Kasumi-1 (cell line): ENCODE measurements at regions not wholly inside any gene's neighbourhood (a gene's known extent, or its start where the extent isn't known, plus 50 kb on each side); places are given as distances from the start of the nearest gene placed in this dataset.
"Not testable (repeated sequence)": the region's sequence is repeated elsewhere in the genome, so short reads cannot be mapped to it uniquely, and the experiment has no call there.

ENCODE experiments used
- DNase-seq, 2 experiments: peaks; one replicate each; lab custom pipeline; 2025; lab: John Stamatoyannopoulos, UW

DNA sequence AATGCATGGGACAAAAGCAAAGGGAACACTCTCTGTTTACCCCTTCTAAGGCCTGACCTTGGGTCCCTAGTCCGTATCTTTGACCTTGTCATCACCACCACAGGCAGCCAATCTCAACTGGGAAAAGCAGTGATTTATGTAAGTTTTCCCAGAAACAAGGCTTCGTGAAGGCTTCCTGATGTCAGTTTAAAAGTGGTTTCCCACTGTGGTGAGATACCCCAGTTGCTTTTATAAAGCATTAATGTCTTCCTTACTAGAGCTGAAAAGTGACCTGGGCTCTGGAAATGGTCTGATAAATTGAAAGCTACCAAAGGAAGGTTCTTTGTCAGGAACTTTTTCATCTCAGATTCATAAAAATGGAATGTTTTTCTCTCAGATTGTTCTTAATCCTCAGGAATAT, 536.4 kb upstream of the PTBP2 start:
- DNase-seq = no peak

DNA sequence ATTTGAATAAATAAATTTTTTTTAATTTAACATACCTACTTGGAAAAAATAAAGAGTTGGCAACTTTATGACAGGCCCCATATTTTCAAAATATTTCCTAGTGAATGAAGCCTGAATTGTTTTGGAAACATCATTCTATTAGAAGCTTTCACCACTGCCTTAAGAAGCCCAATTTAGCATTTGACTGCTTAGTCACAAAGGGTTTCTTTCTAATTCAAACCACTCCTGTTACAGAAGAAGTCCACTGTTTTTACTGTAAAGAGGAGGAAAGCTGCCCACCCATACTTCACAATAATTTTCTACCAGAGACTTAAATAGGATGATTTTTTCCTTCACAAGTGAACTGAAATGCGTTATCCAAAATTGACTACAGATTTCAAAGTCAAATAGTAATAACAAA, 534.6 kb upstream of the PTBP2 start:
- no peak for DNase-seq

DNA sequence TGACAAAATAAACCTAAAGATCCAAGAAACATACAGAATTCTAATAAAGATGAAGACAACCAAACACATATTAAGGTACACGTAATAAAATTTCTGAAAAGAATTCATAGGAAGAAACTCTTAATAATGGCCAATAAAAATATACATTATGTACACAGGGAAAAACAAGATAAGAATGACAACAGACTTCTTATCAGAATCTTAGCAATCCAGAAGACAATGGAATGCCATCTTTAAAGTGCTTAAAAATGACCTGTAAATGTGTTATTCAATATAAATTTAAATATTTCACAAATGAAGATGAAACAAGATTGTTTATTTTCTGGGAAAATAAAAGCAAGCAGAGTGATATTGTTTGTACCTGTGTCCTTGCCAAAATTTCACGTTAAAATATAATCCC, 530.4 kb upstream of the PTBP2 start:
- peak in 1 of 2 experiments; percentile 12 for DNase-seq

DNA sequence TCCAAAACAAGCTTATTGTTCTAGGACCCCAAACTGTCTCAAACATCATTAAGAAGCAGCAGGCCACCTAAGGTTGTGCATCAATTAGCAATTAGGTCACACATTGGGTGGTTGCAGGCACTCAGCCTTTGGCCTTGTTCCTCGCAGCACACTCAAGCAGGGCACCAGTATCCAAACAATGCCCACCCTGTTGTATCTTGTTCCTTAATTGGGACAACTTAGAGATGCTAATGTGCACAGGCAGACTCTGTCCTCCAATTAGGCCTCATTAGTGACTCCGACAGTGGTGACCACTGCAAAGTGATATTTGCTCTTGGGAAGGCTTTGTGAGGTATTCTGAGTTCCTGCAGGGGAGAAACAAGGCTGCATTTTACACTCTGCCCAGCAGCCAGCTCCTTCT, 515.1 kb upstream of the PTBP2 start:
- no peak for DNase-seq

DNA sequence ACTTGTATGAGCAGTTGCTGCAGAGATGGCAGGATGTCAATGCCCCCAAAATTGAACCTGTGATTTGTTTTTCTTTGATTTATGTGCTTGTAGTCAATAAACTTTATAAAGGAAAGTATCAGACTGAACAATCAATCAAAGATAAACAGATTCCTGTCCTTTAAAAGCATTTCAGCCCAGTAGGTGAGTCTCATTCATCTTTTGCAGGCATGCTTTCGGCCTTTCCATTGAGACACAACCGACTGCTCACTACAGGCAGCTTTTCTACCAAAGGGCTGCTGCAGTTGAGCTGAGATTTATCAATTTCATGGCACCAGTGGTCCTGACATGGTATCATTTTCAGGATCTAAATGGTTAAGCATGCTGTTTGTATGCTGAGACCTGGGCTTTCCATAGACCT, 513.6 kb upstream of the PTBP2 start:
- DNase-seq = no peak

DNA sequence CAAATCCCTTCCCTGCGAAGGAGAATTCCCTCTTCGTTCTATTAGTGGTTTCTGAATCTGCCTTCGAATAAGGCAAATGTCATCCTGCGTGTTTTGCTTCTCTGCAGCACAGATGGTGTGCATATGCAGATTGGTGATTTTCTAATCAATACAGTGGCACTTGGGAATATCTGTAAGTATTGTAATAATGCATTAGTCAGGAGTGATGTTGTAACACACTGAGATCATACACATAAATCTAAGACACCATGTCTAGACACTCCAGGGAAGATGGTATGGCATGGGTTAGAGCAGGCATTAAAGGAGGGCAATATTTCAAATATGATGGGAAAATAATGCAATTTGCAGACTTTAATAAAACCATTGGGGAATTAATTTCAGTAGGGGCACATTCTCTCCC, 513.2 kb upstream of the PTBP2 start:
- no peak for DNase-seq

DNA sequence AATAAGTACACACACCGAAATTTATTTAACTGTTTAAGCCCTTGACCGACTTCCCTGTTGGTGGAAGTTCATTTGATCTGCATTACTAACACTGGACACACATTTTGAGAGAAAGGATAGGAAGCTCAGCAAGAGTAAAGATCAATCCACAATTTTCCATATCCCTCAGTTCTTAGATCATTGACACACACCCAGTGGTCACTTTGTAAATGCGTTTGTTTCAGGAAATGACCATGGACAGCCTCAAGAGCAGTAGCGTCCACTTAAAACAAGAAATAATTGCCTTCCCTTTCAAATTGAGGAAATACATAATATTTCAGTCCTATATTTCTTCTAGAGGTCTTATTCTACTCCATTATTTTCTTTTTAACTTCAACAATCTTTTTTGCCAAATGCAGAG, 511.5 kb upstream of the PTBP2 start:
- no peak for DNase-seq

DNA sequence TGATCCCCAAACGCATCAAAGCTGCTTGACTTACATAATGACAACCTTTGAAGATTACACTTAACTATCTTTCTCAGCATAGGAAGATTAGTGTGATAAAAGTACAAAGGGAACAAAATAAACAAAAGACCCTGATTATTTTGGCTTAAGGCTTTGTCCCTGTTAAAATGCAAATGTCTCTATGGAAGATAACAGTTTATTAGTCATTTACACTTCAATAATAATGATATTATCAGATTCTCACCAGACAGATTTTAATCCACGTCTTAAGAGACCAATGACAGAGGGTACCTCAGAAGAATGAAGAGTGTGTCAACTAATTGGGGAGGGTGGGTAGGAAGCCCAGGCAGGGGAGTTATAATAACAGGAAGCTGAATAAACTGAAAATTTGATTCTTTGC, 510.4 kb upstream of the PTBP2 start:
- no peak for DNase-seq

DNA sequence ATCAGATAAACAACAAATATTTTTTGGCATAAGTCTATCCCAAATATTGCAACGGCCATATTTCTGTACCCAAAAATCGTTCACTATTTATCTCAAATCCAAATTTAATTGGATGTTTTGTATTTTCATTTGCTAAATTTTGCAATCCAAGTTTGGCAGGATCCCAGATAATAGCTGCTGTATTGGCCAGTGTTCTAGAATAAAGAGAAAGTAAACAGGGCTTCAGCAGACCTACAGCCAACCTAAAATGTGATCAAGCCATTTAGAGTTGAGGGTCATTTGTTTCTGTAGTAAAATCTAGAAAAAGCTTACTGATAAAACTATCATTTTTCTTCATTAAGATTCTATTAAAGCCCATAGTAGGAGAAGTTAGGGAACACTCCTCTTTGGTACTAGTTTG, 506.6 kb upstream of the PTBP2 start:
- DNase-seq = no peak

DNA sequence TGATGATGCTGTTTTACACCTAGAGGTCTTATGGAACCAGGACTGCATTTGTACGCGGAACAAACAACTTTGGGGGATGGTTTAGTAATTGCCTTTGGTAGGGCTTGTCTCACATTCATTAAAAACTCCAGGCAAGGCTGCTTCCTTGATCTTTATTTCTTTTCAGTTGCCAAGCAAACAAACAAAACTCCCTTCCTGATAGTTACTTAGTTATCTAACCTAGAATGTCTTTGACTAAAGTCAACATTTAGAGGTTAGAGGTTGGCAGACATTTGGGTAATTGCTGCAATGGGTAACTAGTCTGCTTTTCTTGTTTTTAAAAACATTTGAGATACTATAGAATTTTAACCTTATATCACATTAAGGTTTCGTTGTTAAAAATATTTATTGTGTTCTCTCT, 500.9 kb upstream of the PTBP2 start:
- no peak for DNase-seq

DNA sequence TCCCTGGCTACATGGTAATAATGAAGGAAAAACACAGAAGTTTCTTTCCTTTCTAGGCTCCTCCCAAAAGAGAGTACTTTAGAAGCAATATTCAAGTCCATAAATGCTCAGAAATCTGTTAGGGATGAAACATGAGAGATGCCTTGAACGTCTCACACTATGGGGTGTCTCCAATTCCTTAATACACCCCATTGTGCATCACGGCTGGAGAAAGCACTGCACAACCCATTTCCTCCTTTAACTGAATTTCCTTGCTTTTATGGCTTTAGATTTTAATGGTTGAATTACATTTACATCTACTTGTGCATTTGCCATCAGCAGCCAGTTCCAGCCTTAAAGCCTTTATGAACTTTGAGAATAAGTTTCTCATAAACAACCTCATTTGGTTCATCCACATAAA, 498.9 kb upstream of the PTBP2 start:
- no peak for DNase-seq

DNA sequence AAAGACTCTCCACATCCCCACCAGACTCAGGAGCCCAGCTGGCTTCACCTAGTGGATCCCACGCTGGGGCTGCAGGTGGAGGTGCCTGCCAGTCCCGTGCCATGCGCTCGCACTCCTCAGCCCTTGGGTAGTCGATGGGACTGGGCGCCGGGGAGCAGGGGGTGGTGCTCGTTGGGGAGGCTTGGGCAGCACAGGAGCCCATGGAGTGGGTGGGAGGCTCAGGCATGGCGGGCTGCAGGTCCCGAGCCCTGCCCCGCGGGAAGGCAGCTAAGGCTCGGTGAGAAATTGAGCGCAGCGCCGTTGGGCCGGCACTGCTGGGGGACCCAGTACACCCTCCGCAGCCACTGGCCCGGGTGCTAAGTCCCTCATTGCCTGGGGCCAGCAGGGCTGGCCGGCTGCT, 497.4 kb upstream of the PTBP2 start:
- DNase-seq = not testable (repeated sequence)

DNA sequence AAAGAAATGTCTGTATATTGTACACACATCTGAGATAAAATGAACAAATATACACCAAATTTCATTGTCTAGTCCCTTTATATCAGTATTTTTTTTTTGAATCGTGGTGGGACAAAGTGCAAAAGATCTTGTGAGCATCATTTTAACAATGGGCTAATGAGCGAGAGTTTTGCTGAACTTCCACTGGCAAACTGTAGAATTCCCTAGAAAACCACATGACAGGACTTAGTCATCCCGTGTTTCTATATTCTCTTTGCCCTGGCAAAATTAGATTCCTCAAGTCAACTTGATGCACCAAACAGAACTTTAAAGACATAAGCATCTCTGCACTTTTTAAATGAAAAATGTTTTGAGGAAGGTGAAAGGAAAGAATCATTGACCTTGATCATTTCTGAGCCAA, 488.2 kb upstream of the PTBP2 start:
- no peak for DNase-seq

DNA sequence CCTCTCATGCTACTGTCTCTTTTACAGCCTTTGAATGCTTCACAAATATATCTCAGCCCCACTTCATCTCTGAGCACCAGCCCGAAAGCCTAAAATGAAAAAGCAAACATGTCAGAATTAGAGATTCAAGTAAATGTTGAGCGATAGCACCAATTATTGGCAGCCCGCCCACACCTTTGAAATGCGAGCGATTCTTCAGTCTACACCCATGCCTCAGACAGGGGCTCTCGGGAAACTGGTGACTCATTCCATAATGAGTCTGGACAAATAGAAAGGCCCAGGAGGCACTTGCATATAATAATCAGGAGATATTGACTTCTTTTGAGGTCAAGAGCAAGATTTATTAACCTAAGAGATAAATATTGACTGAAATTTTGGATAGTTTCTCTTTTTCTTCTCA, 487.3 kb upstream of the PTBP2 start:
- DNase-seq = no peak

DNA sequence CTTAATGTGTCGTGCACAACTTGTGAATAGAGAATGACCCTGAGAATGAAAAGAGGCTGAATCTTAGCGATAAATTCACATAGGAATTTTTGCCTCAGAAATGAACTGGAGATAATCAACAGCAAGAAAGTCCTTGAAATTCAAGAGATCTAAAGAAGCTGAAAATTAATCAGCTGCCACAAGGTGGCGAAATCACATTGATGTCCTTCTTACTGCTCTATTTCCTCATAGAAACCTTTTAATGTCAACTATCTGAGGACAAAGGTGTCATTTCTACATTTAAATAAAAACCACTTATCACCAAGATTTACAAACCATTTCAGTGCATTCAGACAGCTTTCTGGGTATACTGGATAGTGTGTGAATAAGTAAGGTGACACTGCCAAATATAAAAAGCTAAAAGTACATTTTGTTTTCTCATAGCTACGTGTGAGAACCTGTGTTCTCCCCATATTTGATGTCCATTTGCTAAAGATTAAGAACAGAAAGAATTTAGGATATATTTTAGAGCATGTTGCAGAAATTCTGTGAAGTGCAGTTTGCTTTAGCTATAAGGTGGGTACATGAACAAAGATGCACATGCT, 485.3 kb upstream of the PTBP2 start:
- peak; percentile 49 to 70 for DNase-seq

DNA sequence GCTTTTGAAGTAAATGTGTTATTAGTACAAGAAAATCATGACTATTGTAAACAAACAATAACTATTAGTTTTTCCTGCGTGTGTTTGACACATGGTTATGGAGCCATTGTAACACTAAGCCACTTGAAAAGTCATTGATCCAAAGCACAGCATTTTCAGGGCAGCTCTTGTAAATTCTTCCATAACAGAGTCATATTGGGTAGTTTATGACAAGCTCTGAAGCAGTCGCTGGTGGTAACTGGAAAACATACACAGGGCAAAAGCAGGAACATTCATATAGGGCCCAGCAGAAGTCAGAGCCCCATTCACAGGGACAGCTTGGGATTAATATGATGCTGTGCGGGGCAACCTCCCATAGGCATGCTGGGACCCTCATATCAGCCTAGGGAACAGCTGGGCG, 483.2 kb upstream of the PTBP2 start:
- DNase-seq = no peak

DNA sequence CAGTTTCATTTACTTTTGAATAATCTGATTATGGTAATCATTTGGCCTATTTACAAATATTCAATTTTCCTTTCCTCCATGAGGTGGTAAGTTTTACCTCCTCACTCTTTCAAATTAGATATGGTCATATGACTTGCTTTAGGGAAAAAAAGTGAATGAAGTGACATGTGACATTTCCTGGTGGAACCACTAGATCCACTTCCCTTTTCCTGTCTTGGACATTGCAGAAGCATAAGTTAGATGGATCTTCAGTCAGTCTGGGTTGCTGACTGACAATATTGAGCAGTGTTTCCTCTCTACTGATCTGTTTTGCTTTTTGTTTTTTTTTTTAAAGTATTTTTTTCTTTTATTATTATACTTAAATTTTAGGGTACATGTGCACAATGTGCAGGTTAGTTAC, 481.1 kb upstream of the PTBP2 start:
- peak; percentile 53 for DNase-seq

DNA sequence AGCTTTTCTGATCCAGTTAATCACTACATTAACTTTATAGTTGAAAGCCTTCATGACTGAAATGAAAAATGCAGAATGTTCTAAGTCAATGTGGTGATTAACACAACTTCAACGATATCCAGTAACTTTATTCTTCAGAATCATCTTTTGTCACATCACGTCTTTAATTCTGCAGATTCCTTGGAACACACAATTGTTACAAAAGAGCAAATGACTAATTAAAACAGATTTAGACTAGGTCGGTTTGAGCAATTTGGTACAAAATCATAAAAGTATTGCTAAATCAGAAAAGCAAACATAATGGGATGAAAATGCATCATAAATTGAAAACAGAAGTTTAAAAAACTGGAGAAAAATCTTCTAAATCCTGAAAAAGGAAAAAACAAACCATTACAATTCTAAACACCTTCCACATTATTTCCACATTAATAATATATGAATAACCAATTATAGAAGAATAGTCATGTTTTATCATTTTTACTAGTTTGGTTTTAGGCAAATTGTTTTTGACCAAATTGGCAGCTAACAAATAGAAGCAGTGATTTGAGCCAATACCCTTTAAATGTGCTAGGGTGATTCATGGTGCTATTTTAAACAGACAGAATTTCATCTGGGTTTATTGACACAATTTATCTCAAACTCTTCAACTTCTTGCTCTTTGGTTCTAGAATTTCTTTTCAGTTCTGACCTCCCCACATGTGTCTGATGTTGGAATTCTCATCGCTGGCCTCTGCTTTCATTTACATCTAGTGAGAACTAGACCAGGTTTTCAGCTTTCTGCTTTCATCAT, 468.1 kb upstream of the PTBP2 start:
- DNase-seq = no peak

DNA sequence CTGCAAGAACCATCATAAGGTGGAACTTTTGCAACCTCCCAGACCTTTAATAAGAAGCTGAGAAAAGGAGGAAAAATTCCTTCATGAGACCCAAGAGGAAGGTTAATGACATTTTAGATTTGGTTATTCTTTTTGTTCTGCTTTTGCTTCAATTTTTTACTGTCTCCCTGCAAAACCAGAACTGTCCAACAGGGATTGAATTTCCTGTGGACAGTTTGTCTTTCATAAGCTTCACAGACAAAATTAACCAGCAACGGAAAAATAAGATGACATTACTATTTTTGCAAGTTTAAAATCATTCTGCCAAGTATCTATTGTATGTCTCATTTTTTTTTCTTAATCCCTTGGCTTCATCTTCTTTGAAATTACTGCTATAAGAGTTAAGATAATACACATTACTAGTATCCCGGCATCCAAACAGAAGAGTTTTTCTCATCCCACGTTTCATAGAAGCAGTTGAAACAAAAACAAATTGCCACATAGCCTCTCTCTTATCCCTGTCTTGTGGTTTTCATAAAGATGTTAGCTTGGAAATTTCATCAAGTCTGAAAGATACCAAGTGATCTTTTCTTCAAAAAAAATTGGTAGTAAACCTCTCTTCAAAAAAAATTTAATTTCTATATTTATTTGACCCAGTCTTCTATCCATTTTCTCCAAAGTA, 465.3 kb upstream of the PTBP2 start:
- no peak for DNase-seq

DNA sequence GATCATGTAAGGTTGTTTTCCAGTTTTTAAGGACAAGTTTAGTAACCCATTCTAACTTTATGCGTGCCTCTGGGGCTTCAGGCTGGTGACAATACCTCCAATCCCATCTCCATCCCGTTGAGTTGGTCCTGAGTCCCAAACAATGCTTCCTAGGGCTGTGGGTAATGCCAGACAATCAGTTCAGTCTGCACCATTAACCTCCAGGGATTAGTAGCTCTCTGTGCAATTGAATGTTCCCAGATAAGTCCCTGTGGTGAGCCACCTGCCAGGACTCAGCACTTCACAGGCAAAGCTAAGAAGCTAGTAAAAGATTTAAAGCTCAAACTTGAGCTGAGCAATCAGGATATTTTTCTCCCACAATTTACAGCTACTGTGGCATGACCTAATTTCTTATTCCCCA, 462.2 kb upstream of the PTBP2 start:
- no peak for DNase-seq

DNA sequence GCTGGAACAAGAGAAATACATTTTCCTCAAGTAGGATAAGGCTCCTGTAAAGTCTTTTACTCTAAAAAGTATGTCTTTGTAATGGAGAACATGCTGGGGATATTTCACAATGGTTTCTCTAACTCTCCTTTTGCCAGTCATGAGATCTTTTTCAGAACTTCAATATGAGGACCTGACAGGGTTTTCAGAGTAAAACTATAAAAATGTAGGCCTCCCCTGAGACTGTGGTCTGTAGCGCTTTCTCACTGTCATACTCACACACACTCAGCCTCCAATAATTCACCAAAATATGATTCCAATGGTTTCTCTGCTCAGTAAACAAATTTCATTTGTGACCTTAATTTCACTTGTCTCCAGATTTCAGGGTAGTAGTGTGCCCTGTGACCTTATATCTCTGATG, 440.1 kb upstream of the PTBP2 start:
- DNase-seq = no peak

DNA sequence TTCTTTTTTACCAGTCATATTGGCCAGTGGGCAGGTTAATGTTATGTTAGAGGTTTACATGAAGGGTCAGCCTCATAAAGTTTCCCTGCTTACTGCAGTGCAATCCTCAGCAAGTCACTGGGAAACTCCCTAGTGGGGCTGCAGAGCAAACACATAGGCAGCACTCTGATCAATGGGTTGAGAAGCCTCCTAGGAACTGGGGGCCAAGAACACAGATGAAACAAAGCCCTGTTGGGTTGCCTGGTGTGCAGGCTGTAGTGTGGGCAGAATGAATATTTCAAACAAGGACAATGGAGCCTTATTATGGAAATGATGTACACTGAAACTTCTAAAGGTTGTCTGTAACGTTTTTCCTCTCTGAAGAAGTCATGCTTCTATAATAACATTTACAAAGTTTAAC, 431.6 kb upstream of the PTBP2 start:
- DNase-seq = no peak

DNA sequence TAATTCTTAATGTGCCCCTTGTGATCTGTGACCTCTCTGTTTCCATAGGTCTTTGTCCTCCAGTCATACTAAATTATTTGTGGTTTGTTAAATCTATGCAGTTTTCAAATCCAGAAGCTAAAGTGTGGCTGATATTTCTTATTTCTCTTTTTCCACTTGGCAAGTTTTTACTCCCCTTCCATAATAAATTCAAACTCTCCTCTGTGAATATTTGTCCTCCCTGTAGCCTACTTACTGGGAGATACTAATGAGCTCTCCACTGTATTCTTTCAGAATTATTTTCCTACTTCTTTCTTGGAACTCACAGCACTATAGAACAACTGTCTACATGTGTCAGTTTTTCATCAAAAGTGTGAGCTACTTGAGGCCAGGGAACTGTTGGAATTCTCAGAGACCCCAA, 430.8 kb upstream of the PTBP2 start:
- no peak for DNase-seq

DNA sequence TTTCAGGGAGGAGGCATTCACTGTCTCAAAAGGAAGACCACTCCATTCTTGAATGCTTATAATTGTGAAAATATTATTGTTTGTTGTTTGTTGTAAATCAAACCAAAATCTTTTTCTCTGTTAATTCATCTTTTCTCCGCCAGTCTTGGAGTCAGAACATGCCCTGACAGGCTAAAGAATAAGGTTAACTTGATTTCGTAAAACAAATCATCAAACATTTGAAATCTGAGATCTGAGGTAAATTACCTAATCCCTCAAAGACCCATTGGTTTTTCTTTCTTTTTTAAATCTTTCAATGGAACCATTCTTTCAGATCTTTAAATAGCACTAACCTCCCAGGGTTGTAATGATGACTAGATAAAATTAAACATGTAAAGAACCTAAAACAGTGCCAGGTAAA, 430.1 kb upstream of the PTBP2 start:
- no peak for DNase-seq
